K562 (cell line): ENCODE measurements at regions not wholly inside any gene's neighbourhood (a gene's known extent, or its start where the extent isn't known, plus 50 kb on each side); places are given as distances from the start of the nearest gene placed in this dataset.

Experiments used
- ATAC-seq: fragments of 200-7000 bp; cut with Tn5 transposase; 3 replicates; pipeline ENCODE4 v1.9.1; 2020; ENCODE audit warnings: moderate library complexity
- BruUV-seq: library from RNA; stranded (reverse); fragments of 400-500 nt; replicated peaks from 2 replicates; lab custom pipeline; 2021; lab: Mats Ljungman, UMichigan
- CTCF ChIA-PET: fragments of 300-600 bp; formaldehyde crosslinking; extraction: SDS; loops from one replicate; lab custom pipeline; 2021; ENCODE audit warnings: low intra/inter-chr PET ratio; lab: Yijun Ruan, JAX
- POLR2A ChIA-PET: fragments of 300-600, 350-650 bp; sonication (Branson Sonifier 250); formaldehyde crosslinking; extraction: SDS; loops from one replicate; lab custom pipeline; 2021; ENCODE audit warnings: antibody characterized with exemption, inconsistent platforms; lab: Yijun Ruan, JAX
- DNase-seq, 4 experiments: peaks; one replicate each; pipeline versions ENCODE4 v3.0.0 to v3.0.0-alpha.2; 2011 to 2018; ENCODE audit warnings: low spot score in 3 of 4, mixed read lengths in 3 of 4; ENCODE audit errors: extremely low read depth in 1 of 4
- FAIRE-seq: peaks from 2 replicates; lab custom pipeline; 2011; peaks lifted over from hg19 to GRCh38; lab: Jason Lieb, UNC
- H2AFZ ChIP-seq: 2 replicates; pipeline ENCODE4 v1.6.0; 2011; ENCODE audit warnings: low read depth, low read length, control low read depth, inconsistent platforms
- H3K27ac ChIP-seq: fragments of 200-600 bp; 3 replicates; pipeline ENCODE4 v1.8.0; 2011; ENCODE audit warnings: low read depth, mild to moderate bottlenecking, control low read depth, inconsistent platforms, low read length, moderate library complexity, mixed read lengths; ENCODE audit errors: extremely low read depth
- H3K27me3 ChIP-seq, 2 experiments: fragments of 300-600 bp in 1 of 2; 2 replicates in 1 of 2; 3 replicates in 1 of 2; pipeline versions ENCODE4 v1.6.0 to v1.8.0; 2011; ENCODE audit warnings: inconsistent platforms in 2 of 2, low read length in 2 of 2, mild to moderate bottlenecking in 1 of 2, mixed read lengths in 1 of 2, moderate library complexity in 1 of 2; ENCODE audit not compliant: control insufficient read depth in 2 of 2, insufficient read depth in 2 of 2
- H3K36me3 ChIP-seq: fragments of 300-600 bp; 3 replicates; pipeline ENCODE4 v1.8.0; 2011; ENCODE audit warnings: mild to moderate bottlenecking, low read length, inconsistent platforms; ENCODE audit not compliant: control insufficient read depth, insufficient read depth
- H3K4me1 ChIP-seq, 2 experiments: fragments of 200-600 bp in 1 of 2; replicated peaks in 1 of 2; 2 replicates in 1 of 2; 3 replicates in 1 of 2; pipeline versions ENCODE4 v1.5.1 to v1.8.0; 2011; ENCODE audit warnings: inconsistent platforms in 2 of 2, low read length in 2 of 2, mild to moderate bottlenecking in 1 of 2, mixed read lengths in 1 of 2, moderate library complexity in 1 of 2; ENCODE audit not compliant: control insufficient read depth in 2 of 2, insufficient read depth in 2 of 2
- H3K4me2 ChIP-seq: 2 replicates; pipeline ENCODE4 v1.6.1; 2011; ENCODE audit warnings: low read length, control low read depth, inconsistent platforms, mixed read lengths; ENCODE audit not compliant: insufficient read depth
- H3K4me3 ChIP-seq: fragments of 200-600 bp; sonication (generic), shearing (Covaris generic); 2 replicates; pipeline ENCODE4 v1.5.1; 2016; ENCODE audit warnings: control low read depth, inconsistent platforms
- H3K79me2 ChIP-seq: fragments of 200-600 bp; 3 replicates; pipeline ENCODE4 v1.8.0; 2011; ENCODE audit warnings: low read length, inconsistent platforms; ENCODE audit not compliant: control insufficient read depth, insufficient read depth
- H3K9ac ChIP-seq, 2 experiments: 2 replicates each; pipeline versions ENCODE4 v1.6.0 to v1.6.1; 2011; ENCODE audit warnings: low read depth in 2 of 2, low read length in 2 of 2, control low read depth in 1 of 2, inconsistent platforms in 1 of 2, mild to moderate bottlenecking in 1 of 2, mixed read lengths in 1 of 2; ENCODE audit not compliant: insufficient read depth in 1 of 2
- H3K9me1 ChIP-seq: one replicate; pipeline ENCODE4 v1.6.0; 2011; ENCODE audit warnings: inconsistent platforms, mild to moderate bottlenecking, low read length, moderate library complexity; ENCODE audit not compliant: control insufficient read depth, insufficient read depth
- H3K9me3 ChIP-seq: replicated peaks from 2 replicates; pipeline ENCODE4 v1.5.1; 2011; ENCODE audit warnings: low read depth, low read length, inconsistent platforms; ENCODE audit not compliant: control insufficient read depth, insufficient read depth
- H4K20me1 ChIP-seq: replicated peaks from 2 replicates; pipeline ENCODE4 v1.6.1; 2011; ENCODE audit warnings: low read length, inconsistent platforms, mixed read lengths; ENCODE audit not compliant: control insufficient read depth, insufficient read depth
- CCNT2 ChIP-seq: IDR thresholded peaks from 2 replicates; pipeline ENCODE4 v1.6.1; 2011; ENCODE audit warnings: borderline replicate concordance, low read depth, mild to moderate bottlenecking, moderate library complexity, mixed read lengths, low read length; ENCODE audit not compliant: insufficient read length; ENCODE audit errors: extremely low read depth
- CGGBP1 ChIP-seq: fragments of 250-450 bp; sonication (Bioruptor Pico); IDR thresholded peaks from 2 replicates; pipeline ENCODE4 v1.9.0; 2021; ENCODE audit warnings: mild to moderate bottlenecking
- DMBX1 ChIP-seq: fragments of 250-450 bp; sonication (Bioruptor Pico); IDR thresholded peaks from 2 replicates; pipeline ENCODE4 v1.8.0; 2022; ENCODE audit warnings: inconsistent platforms, mild to moderate bottlenecking, moderate library complexity, borderline replicate concordance
- ELK3 ChIP-seq: fragments of 450-650 bp; formaldehyde crosslinking; IDR thresholded peaks from 2 replicates; pipeline ENCODE4 v1.4.0; 2020; ENCODE audit warnings: mild to moderate bottlenecking
- HCFC1 ChIP-seq: IDR thresholded peaks from 2 replicates; pipeline ENCODE4 v1.6.1; 2012; ENCODE audit warnings: low read depth, low read length, improper control_type of control experiment
- HLTF ChIP-seq: fragments of 450-650 bp; IDR thresholded peaks from 2 replicates; pipeline ENCODE4 v1.6.1; 2016
- MTA3 ChIP-seq: fragments of 450-650 bp; formaldehyde crosslinking; IDR thresholded peaks from 2 replicates; pipeline ENCODE4 v1.6.1; 2017; ENCODE audit warnings: mild to moderate bottlenecking, borderline replicate concordance
- POLR2A ChIP-seq: fragments of 450-650 bp; conservative IDR thresholded peaks from 2 replicates; pipeline ENCODE4 v1.6.1; 2016
- TAF1 ChIP-seq: IDR thresholded peaks from 2 replicates; pipeline ENCODE4 v1.6.1; 2011; ENCODE audit warnings: mild to moderate bottlenecking, low read length, moderate library complexity; ENCODE audit not compliant: insufficient read depth, control insufficient read depth, severe bottlenecking; ENCODE audit errors: extremely low read depth
- TCF3 ChIP-seq: sonication (generic); formaldehyde crosslinking; IDR thresholded peaks from 2 replicates; pipeline ENCODE4 v1.4.0; 2020; ENCODE audit warnings: mild to moderate bottlenecking, missing genetic modification reagents
- ZBTB34 ChIP-seq: fragments of 250-450 bp; sonication (Bioruptor Pico); IDR thresholded peaks from 2 replicates; pipeline ENCODE4 v1.8.0; 2021; ENCODE audit warnings: mild to moderate bottlenecking, moderate library complexity
- ZNF324 ChIP-seq: fragments of 250-450 bp; sonication (Bioruptor Pico); IDR thresholded peaks from 2 replicates; pipeline ENCODE4 v1.4.0; 2020; ENCODE audit warnings: mild to moderate bottlenecking
- WGBS: fragments of 100-300 bp; shearing (Covaris generic); methylation state at CpG from one replicate; pipeline ENCODE4 v1.1.6; 2016; ENCODE audit warnings: low coverage, mixed read lengths; ENCODE audit not compliant: insufficient coverage; ENCODE audit errors: missing lambda C conversion rate; 5-methylcytosine and 5-hydroxymethylcytosine counted together
- in situ Hi-C: fragments of 300-500 bp; cut with MboI; formaldehyde crosslinking; loops from 4 replicates; pipeline ENCODE4 v1.15.0; 2018; ENCODE audit warnings: inconsistent platforms, mixed read lengths
- intact Hi-C: fragments of 100-400 bp; cut with micrococcal nuclease; formaldehyde crosslinking; loops from 2 replicates; pipeline ENCODE4 v1.14.2; 2022
- TF ChIP-seq, protein P1 (sequence below): sonication (generic); formaldehyde crosslinking; IDR thresholded peaks from 2 replicates; pipeline ENCODE4 v1.8.1; 2023; ENCODE audit warnings: mild to moderate bottlenecking, missing genetic modification reagents
- TF ChIP-seq, protein P2 (sequence below): fragments of 450-650 bp; IDR thresholded peaks from 2 replicates; pipeline ENCODE4 v1.6.1; 2018; ENCODE audit warnings: mild to moderate bottlenecking, low read depth; ENCODE audit not compliant: partially characterized antibody

DNA sequence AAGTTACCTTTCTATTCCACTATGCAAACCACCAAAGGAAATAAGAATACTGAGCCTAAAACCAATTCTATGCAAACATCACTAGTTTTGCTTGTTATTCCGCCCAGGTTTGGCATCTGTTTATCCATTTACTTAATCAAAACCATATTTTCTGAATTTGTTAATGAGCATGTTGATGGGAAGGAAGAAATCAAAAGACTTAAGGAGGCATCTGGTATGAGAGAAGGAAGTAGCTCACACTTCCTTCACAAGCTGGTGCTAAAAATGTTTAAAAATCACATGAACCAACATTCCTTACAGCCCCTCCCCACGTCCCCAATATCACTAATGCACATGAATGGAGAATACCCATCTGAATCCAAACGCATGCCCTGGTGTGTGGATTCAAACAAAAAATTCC lies 52.0 kb upstream of the PRKAR2B start:
- Histone ChIP-seq H3K27ac (no peak overlapping the region), H3K4me3 (no peak overlapping the region), H3K79me2 (no peaks in the 10 kb centered on the region), H3K4me1 (peaks cover 15 to 32% of the 10 kb centered on the region in 2 experiments), H3K9me3 (no peaks in the 10 kb centered on the region), H3K27me3 (no peaks in the 10 kb centered on the region), H3K9me1 (no peaks in the 10 kb centered on the region), H4K20me1 (no peaks in the 10 kb centered on the region), H3K9ac (no peak overlapping the region), H3K36me3 (no peaks in the 10 kb centered on the region), H2AFZ (no peak overlapping the region), H3K4me2 (no peak overlapping the region)
- 52% methylated on average over 3 of the region's 3 CpGs for WGBS
- ATAC-seq = no peak
- no peak for DNase-seq
- no peak for FAIRE-seq
- intact Hi-C loops = no loop called here
- ChIA-PET POLR2A (interaction anchor here (1.4 to 6.0 kb wide), 4 partner anchors 9 to 15 kb away, joined by 5 to 53 read pairs (median 25); no protein-coding TSS in a partner anchor), CTCF (no interaction called here)
- BruUV-seq = no TSS peak
- in situ Hi-C loops = no loop called here
- TF ChIP-seq HLTF (no peak), POLR2A (no peak), HCFC1 (no peak), DMBX1 (CRISPR knock-in tag) (no peak), ZNF324 (CRISPR knock-in tag) (no peak), ZBTB34 (CRISPR knock-in tag) (no peak), CGGBP1 (CRISPR knock-in tag) (no peak), MTA3 (no peak), TAF1 (no peak), TCF3 (CRISPR knock-in tag) (no peak), CCNT2 (no peak), ELK3 (CRISPR knock-in tag) (no peak)
- TF ChIP-seq, protein P1, sequence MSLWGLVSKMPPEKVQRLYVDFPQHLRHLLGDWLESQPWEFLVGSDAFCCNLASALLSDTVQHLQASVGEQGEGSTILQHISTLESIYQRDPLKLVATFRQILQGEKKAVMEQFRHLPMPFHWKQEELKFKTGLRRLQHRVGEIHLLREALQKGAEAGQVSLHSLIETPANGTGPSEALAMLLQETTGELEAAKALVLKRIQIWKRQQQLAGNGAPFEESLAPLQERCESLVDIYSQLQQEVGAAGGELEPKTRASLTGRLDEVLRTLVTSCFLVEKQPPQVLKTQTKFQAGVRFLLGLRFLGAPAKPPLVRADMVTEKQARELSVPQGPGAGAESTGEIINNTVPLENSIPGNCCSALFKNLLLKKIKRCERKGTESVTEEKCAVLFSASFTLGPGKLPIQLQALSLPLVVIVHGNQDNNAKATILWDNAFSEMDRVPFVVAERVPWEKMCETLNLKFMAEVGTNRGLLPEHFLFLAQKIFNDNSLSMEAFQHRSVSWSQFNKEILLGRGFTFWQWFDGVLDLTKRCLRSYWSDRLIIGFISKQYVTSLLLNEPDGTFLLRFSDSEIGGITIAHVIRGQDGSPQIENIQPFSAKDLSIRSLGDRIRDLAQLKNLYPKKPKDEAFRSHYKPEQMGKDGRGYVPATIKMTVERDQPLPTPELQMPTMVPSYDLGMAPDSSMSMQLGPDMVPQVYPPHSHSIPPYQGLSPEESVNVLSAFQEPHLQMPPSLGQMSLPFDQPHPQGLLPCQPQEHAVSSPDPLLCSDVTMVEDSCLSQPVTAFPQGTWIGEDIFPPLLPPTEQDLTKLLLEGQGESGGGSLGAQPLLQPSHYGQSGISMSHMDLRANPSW = no peak
- TF ChIP-seq, protein P2, sequence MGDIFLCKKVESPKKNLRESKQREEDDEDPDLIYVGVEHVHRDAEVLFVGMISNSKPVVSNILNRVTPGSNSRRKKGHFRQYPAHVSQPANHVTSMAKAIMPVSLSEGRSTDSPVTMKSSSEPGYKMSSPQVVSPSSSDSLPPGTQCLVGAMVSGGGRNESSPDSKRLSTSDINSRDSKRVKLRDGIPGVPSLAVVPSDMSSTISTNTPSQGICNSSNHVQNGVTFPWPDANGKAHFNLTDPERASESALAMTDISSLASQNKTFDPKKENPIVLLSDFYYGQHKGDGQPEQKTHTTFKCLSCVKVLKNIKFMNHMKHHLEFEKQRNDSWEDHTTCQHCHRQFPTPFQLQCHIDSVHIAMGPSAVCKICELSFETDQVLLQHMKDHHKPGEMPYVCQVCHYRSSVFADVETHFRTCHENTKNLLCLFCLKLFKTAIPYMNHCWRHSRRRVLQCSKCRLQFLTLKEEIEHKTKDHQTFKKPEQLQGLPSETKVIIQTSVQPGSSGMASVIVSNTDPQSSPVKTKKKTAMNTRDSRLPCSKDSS = no peak
